ENCODE measurements at regions not wholly inside any gene's neighbourhood (a gene's known extent, or its start where the extent isn't known, plus 50 kb on each side); places are given as distances from the start of the nearest gene placed in this dataset.
"Not testable (repeated sequence)": the region's sequence is repeated elsewhere in the genome, so short reads cannot be mapped to it uniquely, and the experiment has no call there.

GRCh38 chr13:80522463-80522862 is 181.5 kb upstream of the SPRY2 start:
- H3K4ac ChIP-seq (ENCODE audit: low read depth, low read length); BruUV-seq (replicated peaks); intact Hi-C loops (cut with micrococcal nuclease); H4K91ac ChIP-seq (ENCODE audit: insufficient read depth, low read depth, low read length); H3K4me3 ChIP-seq (ENCODE audit: insufficient read depth, low read depth, low read length); H2AK5ac ChIP-seq (ENCODE audit: low read depth, low read length); H3K36me3 ChIP-seq (ENCODE audit: control insufficient read depth, insufficient read depth, low read length); H2BK20ac ChIP-seq (ENCODE audit: low read depth, low read length); H3K14ac ChIP-seq (replicated peaks; ENCODE audit: low read depth, low read length); H3K9ac ChIP-seq (ENCODE audit: low read depth, low read length); H2BK15ac ChIP-seq (ENCODE audit: low read depth, low read length); POLR2A ChIA-PET (ENCODE audit: unreplicated experiment); H3K4me2 ChIP-seq (ENCODE audit: low read depth, low read length); H3K27me3 ChIP-seq (ENCODE audit: control insufficient read depth, insufficient read depth, low read length); H2AFZ ChIP-seq (replicated peaks; ENCODE audit: low read length, poor library complexity); H3K9me1 ChIP-seq (ENCODE audit: insufficient read depth, low read length); H4K8ac ChIP-seq (ENCODE audit: low read depth in 2 of 2, low read length in 2 of 2); H2AK9ac ChIP-seq (replicated peaks; ENCODE audit: low read depth, low read length, poor library complexity); H4K20me1 ChIP-seq (ENCODE audit: insufficient read depth, low read length); H3K4me1 ChIP-seq (ENCODE audit: control insufficient read depth, insufficient read depth, low read length); H3K23ac ChIP-seq (ENCODE audit: low read depth, low read length); H3K79me1 ChIP-seq (ENCODE audit: low read depth in 1 of 2, low read length in 2 of 2); H3K27ac ChIP-seq (ENCODE audit: insufficient read depth, low read length); H3K56ac ChIP-seq (ENCODE audit: extremely low read depth, insufficient read depth, low read length); H4K5ac ChIP-seq (ENCODE audit: low read depth, low read length); in situ Hi-C loops (cut with MboI; ENCODE audit: low sequenced_read_pairs); H3K18ac ChIP-seq (ENCODE audit: low read depth, low read length); CTCF ChIA-PET; dilution Hi-C loops (cut with HindIII; ENCODE audit: low sequenced_read_pairs, unreplicated experiment); H2BK120ac ChIP-seq (ENCODE audit: low read depth, low read length); ATAC-seq (ENCODE audit: low read depth); H3K9me3 ChIP-seq (ENCODE audit: control insufficient read depth, insufficient read depth, low read length); H2BK5ac ChIP-seq (ENCODE audit: low read depth, low read length, poor library complexity, severe bottlenecking); DNase-seq: not testable (repeated sequence)
- WGBS, 2 experiments (ENCODE audit: extremely low coverage in 2 of 2, insufficient read length in 1 of 2) = no CpG with 5 or more reads among the region's 1 CpG

All from IMR-90 (cell line).